LNCaP clone FGC (cell line): ENCODE measurements at regions not wholly inside any gene's neighbourhood (a gene's known extent, or its start where the extent isn't known, plus 50 kb on each side); places are given as distances from the start of the nearest gene placed in this dataset.

ENCODE experiments used
- DNase-seq: peaks from one replicate; pipeline ENCODE4 v3.0.0-alpha.2; 2011; ENCODE audit warnings: low read depth
- H3K4me3 ChIP-seq: 2 replicates; pipeline ENCODE4 v1.5.1; 2011; ENCODE audit warnings: mild to moderate bottlenecking, low read depth, low read length, control low read depth
- TF ChIP-seq, protein P1 (sequence below): IDR thresholded peaks from 2 replicates; pipeline ENCODE4 v1.5.1; 2012; ENCODE audit warnings: mild to moderate bottlenecking; ENCODE audit not compliant: control insufficient read depth, insufficient read depth; ENCODE audit errors: extremely low read depth

- TF ChIP-seq, protein P1, sequence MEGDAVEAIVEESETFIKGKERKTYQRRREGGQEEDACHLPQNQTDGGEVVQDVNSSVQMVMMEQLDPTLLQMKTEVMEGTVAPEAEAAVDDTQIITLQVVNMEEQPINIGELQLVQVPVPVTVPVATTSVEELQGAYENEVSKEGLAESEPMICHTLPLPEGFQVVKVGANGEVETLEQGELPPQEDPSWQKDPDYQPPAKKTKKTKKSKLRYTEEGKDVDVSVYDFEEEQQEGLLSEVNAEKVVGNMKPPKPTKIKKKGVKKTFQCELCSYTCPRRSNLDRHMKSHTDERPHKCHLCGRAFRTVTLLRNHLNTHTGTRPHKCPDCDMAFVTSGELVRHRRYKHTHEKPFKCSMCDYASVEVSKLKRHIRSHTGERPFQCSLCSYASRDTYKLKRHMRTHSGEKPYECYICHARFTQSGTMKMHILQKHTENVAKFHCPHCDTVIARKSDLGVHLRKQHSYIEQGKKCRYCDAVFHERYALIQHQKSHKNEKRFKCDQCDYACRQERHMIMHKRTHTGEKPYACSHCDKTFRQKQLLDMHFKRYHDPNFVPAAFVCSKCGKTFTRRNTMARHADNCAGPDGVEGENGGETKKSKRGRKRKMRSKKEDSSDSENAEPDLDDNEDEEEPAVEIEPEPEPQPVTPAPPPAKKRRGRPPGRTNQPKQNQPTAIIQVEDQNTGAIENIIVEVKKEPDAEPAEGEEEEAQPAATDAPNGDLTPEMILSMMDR: no peak
- H3K4me3 ChIP-seq: no peak overlapping the region
- no peak for DNase-seq
Observed at GRCh38 chr1:209427277-209427676, 156.2 kb upstream of the CAMK1G start.

DNA sequence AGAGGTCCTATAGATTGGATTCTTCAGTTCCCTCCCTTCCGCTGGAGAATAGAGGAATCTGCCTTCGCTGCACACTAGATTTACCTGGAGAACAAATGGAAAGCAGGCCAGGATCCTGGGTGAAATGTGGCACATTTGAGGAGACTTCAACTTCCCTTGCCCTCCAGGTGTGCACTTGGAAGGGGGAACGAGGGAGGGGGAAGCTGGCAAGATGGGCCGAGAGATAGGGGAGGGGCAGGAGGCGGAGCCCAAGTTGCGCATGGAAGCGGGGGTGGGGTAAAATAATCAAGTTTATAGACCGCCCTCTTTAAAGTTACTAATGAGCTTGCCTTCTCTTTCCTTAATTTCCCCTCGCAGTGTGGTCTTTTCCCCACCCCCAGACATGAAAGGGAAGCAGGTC lies 155.7 kb upstream of the CAMK1G start:
- DNase-seq: no peak
- TF ChIP-seq, protein P1: no peak

GRCh38 chr1:209428241-209428921 lies 155.1 kb upstream of the CAMK1G start:
- TF ChIP-seq, protein P1: no peak
- DNase-seq: no peak
- H3K4me3 ChIP-seq: no peak overlapping the region

More for the DNA sequence above, 155.7 kb upstream of the CAMK1G start:
- H3K4me3 ChIP-seq: no peak overlapping the region

DNA sequence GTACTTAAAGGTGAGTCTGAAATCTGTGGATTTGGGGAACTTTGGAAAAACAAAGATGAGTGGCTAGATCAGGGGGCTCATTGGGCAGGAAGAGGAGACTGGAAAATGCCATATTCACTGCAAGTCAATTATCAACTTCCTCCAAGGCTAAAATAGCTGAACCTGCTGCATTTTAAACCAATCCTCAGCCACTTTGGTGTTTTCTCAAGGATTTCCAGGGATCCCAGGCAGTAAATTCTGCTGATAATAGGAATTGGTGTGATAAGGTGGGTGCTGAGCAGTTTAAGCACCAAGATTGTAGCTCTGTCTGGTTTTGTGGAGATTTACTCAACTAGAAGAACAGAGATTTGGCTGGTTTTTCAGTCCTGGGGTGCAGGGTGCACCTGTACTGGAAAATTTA lies 153.9 kb upstream of the CAMK1G start:
- TF ChIP-seq, protein P1: no peak
- DNase-seq: no peak
- no peak overlapping the region for H3K4me3 ChIP-seq

- no peak for DNase-seq
- H3K4me3 ChIP-seq: no peak overlapping the region
- TF ChIP-seq, protein P1: no peak
Observed at GRCh38 chr1:209430107-209430506, 153.4 kb upstream of the CAMK1G start.

DNA sequence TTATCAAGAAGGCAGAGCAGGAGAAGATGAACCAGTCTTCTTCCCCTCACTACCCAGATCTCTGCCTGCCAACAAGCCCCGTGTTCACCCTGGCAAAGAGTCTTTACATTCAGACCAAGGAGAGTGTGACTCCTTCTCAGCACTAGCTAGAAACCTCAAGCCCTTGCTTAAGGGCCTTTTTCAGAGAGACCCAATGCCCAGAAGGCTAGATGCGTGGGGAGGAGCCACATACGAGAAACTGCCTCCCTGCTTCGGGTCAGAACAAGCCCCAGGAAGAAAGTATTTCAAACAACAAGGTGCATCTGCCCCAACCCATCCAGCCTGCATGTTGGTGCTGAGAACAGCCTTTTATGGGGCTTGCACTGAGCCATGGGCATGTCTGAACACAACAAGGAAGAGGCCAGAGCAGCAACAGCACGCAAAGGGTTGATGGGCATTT lies 152.7 kb upstream of the CAMK1G start:
- no peak overlapping the region for H3K4me3 ChIP-seq
- no peak for DNase-seq
- TF ChIP-seq, protein P1: no peak

- H3K4me3 ChIP-seq: no peak overlapping the region
- DNase-seq: no peak
- TF ChIP-seq, protein P1: no peak
Observed at GRCh38 chr1:209431402-209431801, 152.1 kb upstream of the CAMK1G start.
